NCI-H146 treated with DMSO at 0.1 percent for 48 hours (cell line): ENCODE measurements at regions not wholly inside any gene's neighbourhood (a gene's known extent, or its start where the extent isn't known, plus 50 kb on each side); places are given as distances from the start of the nearest gene placed in this dataset.

Source experiments
- DNase-seq: peaks from one replicate; lab custom pipeline; 2025; ENCODE audit not compliant: unreplicated experiment; lab: John Stamatoyannopoulos, UW

DNA sequence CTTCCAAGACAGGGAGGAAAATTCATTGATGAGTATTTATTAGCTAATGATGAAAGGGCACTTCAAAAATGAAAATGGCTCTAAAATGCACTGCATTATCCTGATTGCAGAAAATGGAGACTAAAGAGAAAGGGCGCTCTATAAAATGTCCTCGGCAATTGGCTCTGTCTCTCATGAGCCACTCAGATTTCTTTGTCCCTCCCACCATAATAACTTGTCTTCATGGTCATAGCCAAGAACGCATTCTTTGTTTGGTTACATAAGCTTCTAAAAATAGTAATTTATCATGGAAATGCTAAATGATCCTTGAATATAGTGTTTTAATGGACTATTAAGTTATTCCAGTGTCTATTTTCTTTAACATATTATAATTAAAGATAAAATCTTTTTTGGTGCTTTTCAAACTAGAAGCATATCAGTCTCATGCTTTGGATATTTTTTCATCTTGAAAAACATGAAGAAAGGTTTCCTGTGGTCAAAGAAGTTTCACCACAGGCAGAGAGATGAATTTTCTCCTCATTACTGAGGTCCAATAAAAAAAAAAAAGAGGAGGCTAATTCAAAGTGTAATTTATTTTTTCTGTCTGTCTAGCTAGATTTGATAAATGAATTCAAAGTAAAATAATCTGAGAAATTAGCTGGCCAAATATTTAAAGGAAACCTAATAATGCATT lies 238.1 kb upstream of the BLID start:
- no peak for DNase-seq

DNA sequence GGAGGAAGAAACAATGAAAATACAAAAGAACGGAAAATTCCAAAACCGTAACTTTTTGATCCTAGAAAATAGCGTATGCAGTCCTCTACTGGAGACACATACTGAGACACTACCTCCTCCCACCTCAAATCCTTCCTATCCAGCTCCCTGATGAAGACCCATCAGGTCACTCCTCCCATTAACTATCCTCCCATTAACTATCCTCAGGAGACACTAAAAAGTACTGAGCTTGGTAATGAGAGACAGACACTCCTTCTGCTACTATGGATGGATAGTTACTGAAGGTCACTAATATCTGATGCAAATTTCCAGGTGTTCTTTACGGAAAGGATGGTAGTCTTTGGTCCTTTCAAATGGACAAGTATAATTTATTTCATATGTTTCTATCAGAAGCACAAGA lies 237.5 kb upstream of the BLID start:
- DNase-seq: no peak

DNA sequence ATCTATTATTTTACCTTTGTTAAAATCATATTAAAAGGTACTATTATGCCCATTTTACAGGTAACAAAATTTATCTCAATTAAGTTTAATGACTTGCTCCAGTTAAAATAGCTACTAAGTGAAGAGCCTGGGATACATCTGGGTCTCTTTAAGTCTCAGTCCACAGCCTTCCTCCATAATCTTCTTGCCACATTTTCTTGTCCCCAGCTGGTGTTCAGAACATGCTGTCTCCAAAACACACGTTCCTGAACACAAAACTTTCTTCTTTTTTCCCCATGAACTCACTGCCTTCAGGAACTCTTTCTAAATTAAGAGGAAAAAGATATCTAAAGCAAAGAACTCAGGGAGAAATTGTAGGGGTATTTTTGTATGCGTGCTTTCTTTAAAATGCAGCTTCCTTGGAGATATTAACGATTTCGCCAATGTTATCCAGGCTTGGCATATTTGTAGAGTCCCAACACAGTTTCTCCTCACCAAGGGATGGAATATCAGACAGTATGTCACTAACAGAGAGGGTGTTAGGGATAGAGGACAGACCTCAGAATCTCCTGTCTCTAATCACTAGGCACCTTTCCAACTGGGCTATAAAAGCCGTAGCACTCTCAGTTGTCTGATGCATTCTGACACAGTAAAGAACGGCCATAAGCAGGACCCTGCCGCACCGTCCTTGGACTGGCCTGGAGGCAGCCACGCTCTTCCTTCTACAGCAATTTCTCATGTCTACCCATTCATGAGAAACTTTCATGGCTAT lies 232.8 kb upstream of the BLID start:
- DNase-seq: no peak

GRCh38 chr11:122346006-122346405 lies 230.0 kb upstream of the BLID start:
- DNase-seq: no peak

- DNase-seq: no peak
Observed at GRCh38 chr11:122345586-122345985, 229.6 kb upstream of the BLID start.

DNA sequence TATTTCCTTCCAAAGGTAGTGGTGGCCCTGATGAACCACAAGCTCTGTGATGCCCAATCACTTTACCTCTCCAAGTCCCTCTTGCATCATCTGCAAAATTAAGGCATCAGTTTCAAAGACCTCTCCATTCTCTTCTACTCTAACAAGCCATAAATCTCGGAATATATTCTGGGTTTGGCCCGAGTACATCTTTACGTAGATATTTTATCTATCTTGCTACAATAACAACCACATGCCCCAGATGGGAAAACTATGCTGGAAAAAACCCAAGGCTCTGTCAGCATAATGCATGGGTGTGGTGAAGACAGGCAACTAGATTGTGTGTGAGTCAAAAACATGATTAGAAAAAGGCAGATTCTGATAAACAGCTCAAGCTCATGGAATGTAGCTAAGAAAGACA lies 228.2 kb upstream of the BLID start:
- no peak for DNase-seq

DNA sequence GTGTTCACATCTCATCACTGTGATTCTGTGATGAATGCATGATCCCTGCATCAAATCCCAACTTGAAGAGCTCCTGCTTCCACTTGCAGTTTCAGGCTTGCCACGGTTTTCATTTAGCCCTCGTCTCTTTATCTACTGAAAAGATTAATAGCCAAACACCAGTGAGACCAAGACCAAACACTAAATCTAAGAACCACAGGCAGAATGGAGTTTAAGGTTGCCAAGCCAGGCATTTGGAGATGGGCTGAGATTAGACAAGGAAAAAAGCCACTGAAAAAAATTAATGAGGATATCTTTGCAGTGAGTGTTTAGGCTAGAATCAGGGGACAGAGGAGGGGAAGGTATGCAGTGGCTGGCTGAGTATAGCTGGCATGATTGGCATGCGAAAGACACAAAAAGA lies 227.2 kb upstream of the BLID start:
- no peak for DNase-seq

DNA sequence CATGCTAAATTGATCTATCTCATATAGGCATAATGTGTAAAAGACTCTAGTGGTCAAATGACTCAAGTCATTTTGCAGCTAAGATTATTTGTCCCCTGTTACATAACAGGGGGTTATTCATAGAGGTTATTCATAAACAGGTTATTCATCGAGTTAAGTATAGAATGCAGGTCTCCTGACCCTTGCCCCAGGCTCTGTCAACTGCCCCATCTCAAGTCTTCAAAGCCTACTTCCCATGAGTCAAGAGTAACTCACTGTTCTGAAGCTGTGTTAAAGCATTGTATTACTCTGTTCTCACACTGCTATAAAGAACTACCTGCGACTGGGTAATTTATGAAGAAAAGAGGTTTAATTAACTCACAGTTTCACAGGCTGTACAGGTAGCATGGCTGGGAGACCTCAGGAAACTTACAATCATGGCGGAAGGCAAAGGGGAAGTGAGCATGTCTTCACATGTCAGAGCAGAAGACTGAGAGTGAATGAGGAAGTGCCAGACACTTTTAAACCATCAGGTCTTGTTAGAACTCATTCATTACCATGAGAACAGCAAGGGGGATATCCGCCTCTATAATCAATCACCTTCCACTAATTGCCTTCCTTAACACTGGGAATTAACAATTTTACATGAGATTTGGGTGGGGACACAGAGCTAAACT lies 226.2 kb upstream of the BLID start:
- DNase-seq: no peak

- no peak for DNase-seq
Observed at GRCh38 chr11:122341477-122341876, 225.5 kb upstream of the BLID start.

DNA sequence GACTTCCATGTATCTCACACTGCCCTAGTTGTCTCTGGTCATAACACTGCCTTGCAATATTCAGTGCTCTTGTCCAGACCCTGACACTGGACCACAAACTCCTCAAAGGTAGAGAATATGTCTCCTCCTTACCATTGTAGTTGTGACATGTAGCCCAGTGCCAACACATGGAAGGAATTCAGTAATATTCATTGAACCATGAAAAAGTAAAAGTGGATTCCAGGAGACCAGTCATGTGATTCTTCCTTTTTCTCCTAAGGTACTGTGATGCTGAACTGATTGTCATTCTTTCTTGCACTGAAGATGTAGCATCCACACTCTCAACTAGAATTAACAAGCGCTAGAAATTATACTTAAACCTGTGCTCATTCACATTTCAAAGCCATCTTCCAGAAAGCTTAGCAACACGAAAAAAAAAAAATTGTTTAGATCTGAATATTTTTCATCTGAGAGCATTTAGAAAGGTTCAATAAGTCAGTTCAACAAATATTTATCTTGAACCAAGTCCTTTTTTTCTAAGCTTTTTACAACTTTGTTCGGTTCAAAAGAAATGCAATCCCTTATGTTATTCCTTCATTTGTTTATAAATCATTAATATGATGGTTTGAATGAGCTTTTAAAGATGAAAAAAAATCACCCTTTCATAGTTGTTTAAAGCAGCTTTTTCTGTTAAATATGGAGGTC lies 224.7 kb upstream of the BLID start:
- DNase-seq: no peak

DNA sequence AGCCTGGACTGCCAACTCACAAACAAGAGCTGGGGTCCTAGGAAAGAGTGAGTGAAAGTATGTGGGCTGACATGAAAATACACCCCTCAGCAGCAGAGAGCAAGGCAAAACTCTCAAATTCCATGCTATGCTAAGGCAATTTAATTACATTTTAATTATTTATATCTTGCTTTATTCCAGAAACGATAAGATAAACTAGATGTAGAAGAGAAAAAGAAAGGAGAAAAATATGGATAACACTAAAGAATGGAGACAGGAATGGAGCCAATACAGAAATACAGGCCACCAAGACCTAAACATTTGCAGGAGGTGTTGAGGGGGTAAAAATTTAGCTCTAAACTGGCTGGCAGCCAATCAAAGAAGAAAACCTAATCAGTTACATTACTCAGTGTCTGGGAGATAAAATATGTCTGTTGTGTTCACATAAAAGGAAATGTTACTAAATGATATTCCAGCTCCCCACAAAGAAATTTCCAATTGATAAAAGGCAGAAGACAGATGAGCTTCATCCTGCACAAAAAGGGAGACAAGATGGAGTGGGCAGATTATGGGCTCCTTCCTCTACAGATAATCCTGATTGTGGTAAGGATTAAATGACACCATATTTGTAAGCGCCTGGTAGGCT lies 223.5 kb upstream of the BLID start:
- DNase-seq: no peak

DNA sequence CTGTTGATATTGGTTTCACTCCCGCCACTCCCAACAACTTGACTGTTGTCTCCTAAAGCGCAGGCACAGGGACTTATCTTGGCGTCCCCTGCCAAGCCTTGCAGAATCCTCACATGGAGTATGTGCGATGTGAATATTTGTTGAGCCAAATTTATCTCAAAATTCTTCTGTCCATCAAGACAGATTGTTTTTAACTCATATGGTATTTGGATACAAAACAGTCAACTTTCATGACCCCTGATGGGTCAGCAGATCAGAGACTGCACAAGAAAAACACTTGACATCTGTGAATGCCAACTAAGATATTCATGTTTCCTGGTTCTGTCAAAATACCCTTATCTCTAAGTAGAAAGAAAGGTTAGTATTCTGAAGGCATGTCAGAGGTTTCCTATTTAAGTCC lies 221.7 kb upstream of the BLID start:
- no peak for DNase-seq

- DNase-seq: no peak
Observed at GRCh38 chr11:122337241-122337640, 221.2 kb upstream of the BLID start.

GRCh38 chr11:122336706-122337105 lies 220.7 kb upstream of the BLID start:
- no peak for DNase-seq

GRCh38 chr11:122334546-122335339 lies 218.7 kb upstream of the BLID start:
- DNase-seq: no peak

DNA sequence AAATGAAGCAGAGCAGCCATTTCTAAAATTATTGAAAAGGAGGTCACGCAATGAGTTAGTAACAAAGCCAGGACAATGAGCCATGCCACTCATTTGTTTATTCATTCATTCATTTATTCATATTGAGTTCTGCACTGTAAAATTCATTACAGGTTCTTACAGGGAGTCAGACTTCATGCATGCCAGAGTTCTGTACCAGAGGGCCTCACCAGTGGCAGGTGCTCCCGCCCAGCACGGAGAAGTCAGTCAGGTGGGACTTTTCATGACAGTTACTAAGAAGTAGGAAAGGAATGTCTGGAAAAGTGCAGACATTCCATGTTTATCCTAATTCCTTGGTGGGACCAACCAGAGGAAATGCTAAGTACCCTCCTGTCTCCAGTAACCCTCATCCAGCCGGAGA lies 217.5 kb upstream of the BLID start:
- no peak for DNase-seq

DNA sequence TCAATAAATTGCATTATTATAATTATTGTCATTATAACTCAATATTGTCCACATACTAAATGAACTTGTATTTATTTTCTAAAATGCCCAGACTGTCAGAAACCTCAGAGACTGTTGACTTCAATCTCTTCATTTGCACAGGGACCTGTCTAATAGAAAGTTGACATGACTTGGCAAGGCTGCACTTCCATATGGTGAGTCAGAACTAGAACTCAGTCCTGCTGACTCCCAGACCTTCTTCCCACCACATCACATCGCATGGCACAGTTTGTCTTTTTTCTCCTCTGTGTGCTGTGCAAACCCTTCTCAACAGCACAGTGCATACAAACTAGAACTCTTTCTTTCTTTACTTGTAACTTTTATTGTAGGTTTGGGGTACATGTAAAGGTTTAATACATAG lies 215.1 kb upstream of the BLID start:
- no peak for DNase-seq

DNA sequence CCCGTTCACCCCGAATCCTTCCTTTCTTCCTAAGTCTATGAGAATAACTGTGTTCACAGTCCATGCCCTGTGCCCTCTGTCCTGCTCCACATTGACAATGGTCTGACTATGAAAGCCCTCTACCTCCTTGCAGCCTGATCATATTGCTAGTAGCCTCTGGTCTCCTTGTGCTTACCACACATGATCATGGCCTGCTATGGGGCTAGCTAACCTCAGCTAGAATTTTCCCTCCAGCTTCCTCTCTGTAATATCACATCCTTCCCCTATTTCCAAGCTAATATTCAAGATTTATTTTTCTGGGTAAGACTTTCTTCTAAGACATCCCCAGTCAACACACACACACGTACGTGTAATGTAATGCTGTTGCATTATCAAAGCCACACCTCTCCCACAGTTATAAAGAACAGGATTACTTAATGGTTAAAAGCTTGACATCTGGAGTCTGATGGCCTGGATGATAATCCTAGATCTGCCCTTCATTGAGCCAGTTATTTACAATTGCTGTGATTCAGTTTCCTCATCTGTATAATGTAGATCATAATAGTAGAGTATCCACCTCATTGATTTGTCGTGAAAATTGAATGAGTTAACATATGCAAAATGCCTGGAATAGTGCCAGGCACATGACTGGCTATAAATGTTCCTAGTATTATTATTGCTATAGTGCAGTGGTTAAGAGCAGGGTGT lies 214.4 kb upstream of the BLID start:
- no peak for DNase-seq

DNA sequence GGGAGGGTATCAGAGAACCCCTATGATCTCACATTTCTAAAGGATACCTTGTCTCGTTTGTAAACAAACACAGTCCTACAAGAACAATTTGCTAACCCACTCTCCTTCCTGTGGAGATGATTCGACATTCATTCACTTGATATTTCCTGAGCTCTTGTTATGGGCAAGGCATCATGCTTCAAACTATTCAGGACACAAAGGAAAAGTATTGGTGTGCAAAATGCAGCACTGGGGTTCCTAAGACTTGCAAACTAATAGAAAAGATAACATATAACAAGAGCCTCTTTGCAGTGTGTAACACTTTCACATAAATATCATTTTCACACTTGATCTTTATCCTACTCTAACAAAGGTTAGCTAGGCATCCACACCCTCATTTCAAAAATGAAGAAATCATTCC lies 211.5 kb upstream of the BLID start:
- no peak for DNase-seq
